SK-N-SH treated with all-trans-retinoic acid at 6 μM for 48 hours (cell line): ENCODE measurements at regions not wholly inside any gene's neighbourhood (a gene's known extent, or its start where the extent isn't known, plus 50 kb on each side); places are given as distances from the start of the nearest gene placed in this dataset.
"Not testable (repeated sequence)": the region's sequence is repeated elsewhere in the genome, so short reads cannot be mapped to it uniquely, and the experiment has no call there.

ENCODE experiments used
- ATAC-seq: fragments of 200-7000 bp; cut with Tn5 transposase; 3 replicates; pipeline ENCODE4 v1.9.1; 2020; ENCODE audit warnings: mild to moderate bottlenecking, moderate library complexity
- ARNTL ChIP-seq: fragments of 450-650 bp; formaldehyde crosslinking; IDR thresholded peaks from 2 replicates; pipeline ENCODE4 v1.5.0; 2020; ENCODE audit warnings: low read depth, mild to moderate bottlenecking, moderate library complexity, borderline replicate concordance
- BACH2 ChIP-seq: fragments of 250-450 bp; sonication (Bioruptor Pico); IDR thresholded peaks from 2 replicates; pipeline ENCODE4 v1.9.0; 2021; ENCODE audit warnings: mild to moderate bottlenecking, borderline replicate concordance
- ESRRG ChIP-seq: fragments of 250-450 bp; sonication (Bioruptor Pico); IDR thresholded peaks from 2 replicates; pipeline ENCODE4 v1.6.1; 2021; ENCODE audit warnings: mild to moderate bottlenecking
- GLIS3 ChIP-seq: fragments of 250-450 bp; sonication (Bioruptor Pico); IDR thresholded peaks from 2 replicates; pipeline ENCODE4 v1.5.0; 2020; ENCODE audit warnings: mild to moderate bottlenecking, moderate library complexity
- ISL1 ChIP-seq: fragments of 250-450 bp; sonication (Bioruptor Pico); IDR thresholded peaks from 2 replicates; pipeline ENCODE4 v2.1.2; 2022; ENCODE audit warnings: mild to moderate bottlenecking, moderate library complexity
- OSR1 ChIP-seq: fragments of 250-450 bp; sonication (Bioruptor Pico); IDR thresholded peaks from 2 replicates; pipeline ENCODE4 v1.8.0; 2022; ENCODE audit warnings: moderate library complexity, mild to moderate bottlenecking, inconsistent platforms
- PPARA ChIP-seq: fragments of 250-450 bp; sonication (Bioruptor Pico); IDR thresholded peaks from 2 replicates; pipeline ENCODE4 v1.5.0; 2020; ENCODE audit warnings: mild to moderate bottlenecking, borderline replicate concordance
- SNAI2 ChIP-seq: fragments of 250-450 bp; sonication (Bioruptor Pico); IDR thresholded peaks from 2 replicates; pipeline ENCODE4 v1.5.0; 2020; ENCODE audit warnings: mild to moderate bottlenecking, moderate library complexity
- TCF4 ChIP-seq: fragments of 250-450 bp; sonication (Bioruptor Pico); IDR thresholded peaks from 2 replicates; pipeline ENCODE4 v1.8.0; 2021; ENCODE audit warnings: mild to moderate bottlenecking, moderate library complexity, borderline replicate concordance
- TOX ChIP-seq: fragments of 250-450 bp; sonication (Bioruptor Pico); IDR thresholded peaks from 2 replicates; pipeline ENCODE4 v1.8.0; 2021; ENCODE audit warnings: mild to moderate bottlenecking, moderate library complexity, borderline replicate concordance
- ZC3H10 ChIP-seq: fragments of 250-450 bp; sonication (Bioruptor Pico); IDR thresholded peaks from 2 replicates; pipeline ENCODE4 v1.5.1; 2021; ENCODE audit warnings: mild to moderate bottlenecking, moderate library complexity
- ZFP3 ChIP-seq: fragments of 250-450 bp; sonication (Bioruptor Pico); IDR thresholded peaks from 2 replicates; pipeline ENCODE4 v1.5.0; 2020; ENCODE audit warnings: mild to moderate bottlenecking, moderate library complexity
- ZFP30 ChIP-seq: fragments of 450-650 bp; formaldehyde crosslinking; IDR thresholded peaks from 2 replicates; pipeline ENCODE4 v1.5.0; 2022; ENCODE audit warnings: mild to moderate bottlenecking, moderate library complexity
- ZNF565 ChIP-seq: fragments of 450-650 bp; formaldehyde crosslinking; conservative IDR thresholded peaks from 2 replicates; pipeline ENCODE4 v1.5.0; 2020; ENCODE audit warnings: low read depth, mild to moderate bottlenecking, moderate library complexity
- ZNF70 ChIP-seq: fragments of 450-650 bp; formaldehyde crosslinking; IDR thresholded peaks from 2 replicates; pipeline ENCODE4 v1.5.0; 2020; ENCODE audit warnings: mild to moderate bottlenecking, moderate library complexity
- TF ChIP-seq, protein P1 (sequence below): fragments of 250-450 bp; sonication (Bioruptor Pico); IDR thresholded peaks from 2 replicates; pipeline ENCODE4 v1.5.0; 2020; ENCODE audit warnings: mild to moderate bottlenecking, moderate library complexity
- TF ChIP-seq, protein P2 (sequence below): fragments of 250-450 bp; sonication (Bioruptor Pico); IDR thresholded peaks from 2 replicates; pipeline ENCODE4 v1.8.0; 2020; ENCODE audit warnings: mild to moderate bottlenecking, moderate library complexity, borderline replicate concordance
- TF ChIP-seq, protein P3 (sequence below): fragments of 250-450 bp; sonication (Bioruptor Pico); IDR thresholded peaks from 2 replicates; pipeline ENCODE4 v1.5.1; 2021; ENCODE audit warnings: mild to moderate bottlenecking, moderate library complexity
- TF ChIP-seq, protein P4 (sequence below): fragments of 250-450 bp; sonication (Bioruptor Pico); IDR thresholded peaks from 2 replicates; pipeline ENCODE4 v1.5.1; 2020; ENCODE audit warnings: low read depth, mild to moderate bottlenecking, moderate library complexity
- TF ChIP-seq, protein P5 (sequence below): fragments of 250-450 bp; sonication (Bioruptor Pico); IDR thresholded peaks from 2 replicates; pipeline ENCODE4 v1.8.0; 2021; ENCODE audit warnings: low read depth, mild to moderate bottlenecking, moderate library complexity, borderline replicate concordance

DNA sequence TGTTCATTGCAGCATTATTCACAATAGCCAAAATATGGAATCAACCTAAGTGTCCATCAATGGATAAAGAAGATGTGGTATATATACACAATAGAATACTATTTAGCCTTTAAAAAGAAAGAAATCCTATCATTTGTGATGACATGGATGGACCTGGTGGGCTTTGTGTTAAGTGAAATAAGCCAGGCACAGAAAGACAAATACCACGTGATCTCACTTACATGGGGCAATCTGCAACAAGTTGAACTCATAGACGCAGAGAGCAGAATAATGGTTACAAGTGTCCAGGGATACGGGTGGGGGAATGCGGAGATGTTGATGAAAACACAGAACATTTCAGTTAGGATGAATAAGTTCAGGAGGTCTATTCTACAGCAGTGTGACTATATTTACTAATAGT, 66.4 kb upstream of the ALDH1B1 start:
- TF ChIP-seq ISL1 (no peak), TOX (CRISPR knock-in tag) (no peak), ARNTL (CRISPR knock-in tag) (no peak), PPARA (CRISPR knock-in tag) (no peak), ZC3H10 (CRISPR knock-in tag) (no peak), ZNF565 (CRISPR knock-in tag) (no peak), ZFP30 (CRISPR knock-in tag) (no peak), BACH2 (CRISPR knock-in tag) (no peak), OSR1 (CRISPR knock-in tag) (no peak), ZFP3 (CRISPR knock-in tag) (no peak)
- TF ChIP-seq, protein P1, sequence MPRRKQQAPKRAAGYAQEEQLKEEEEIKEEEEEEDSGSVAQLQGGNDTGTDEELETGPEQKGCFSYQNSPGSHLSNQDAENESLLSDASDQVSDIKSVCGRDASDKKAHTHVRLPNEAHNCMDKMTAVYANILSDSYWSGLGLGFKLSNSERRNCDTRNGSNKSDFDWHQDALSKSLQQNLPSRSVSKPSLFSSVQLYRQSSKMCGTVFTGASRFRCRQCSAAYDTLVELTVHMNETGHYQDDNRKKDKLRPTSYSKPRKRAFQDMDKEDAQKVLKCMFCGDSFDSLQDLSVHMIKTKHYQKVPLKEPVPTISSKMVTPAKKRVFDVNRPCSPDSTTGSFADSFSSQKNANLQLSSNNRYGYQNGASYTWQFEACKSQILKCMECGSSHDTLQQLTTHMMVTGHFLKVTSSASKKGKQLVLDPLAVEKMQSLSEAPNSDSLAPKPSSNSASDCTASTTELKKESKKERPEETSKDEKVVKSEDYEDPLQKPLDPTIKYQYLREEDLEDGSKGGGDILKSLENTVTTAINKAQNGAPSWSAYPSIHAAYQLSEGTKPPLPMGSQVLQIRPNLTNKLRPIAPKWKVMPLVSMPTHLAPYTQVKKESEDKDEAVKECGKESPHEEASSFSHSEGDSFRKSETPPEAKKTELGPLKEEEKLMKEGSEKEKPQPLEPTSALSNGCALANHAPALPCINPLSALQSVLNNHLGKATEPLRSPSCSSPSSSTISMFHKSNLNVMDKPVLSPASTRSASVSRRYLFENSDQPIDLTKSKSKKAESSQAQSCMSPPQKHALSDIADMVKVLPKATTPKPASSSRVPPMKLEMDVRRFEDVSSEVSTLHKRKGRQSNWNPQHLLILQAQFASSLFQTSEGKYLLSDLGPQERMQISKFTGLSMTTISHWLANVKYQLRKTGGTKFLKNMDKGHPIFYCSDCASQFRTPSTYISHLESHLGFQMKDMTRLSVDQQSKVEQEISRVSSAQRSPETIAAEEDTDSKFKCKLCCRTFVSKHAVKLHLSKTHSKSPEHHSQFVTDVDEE (CRISPR knock-in tag) = no peak
- TF ChIP-seq, protein P2, sequence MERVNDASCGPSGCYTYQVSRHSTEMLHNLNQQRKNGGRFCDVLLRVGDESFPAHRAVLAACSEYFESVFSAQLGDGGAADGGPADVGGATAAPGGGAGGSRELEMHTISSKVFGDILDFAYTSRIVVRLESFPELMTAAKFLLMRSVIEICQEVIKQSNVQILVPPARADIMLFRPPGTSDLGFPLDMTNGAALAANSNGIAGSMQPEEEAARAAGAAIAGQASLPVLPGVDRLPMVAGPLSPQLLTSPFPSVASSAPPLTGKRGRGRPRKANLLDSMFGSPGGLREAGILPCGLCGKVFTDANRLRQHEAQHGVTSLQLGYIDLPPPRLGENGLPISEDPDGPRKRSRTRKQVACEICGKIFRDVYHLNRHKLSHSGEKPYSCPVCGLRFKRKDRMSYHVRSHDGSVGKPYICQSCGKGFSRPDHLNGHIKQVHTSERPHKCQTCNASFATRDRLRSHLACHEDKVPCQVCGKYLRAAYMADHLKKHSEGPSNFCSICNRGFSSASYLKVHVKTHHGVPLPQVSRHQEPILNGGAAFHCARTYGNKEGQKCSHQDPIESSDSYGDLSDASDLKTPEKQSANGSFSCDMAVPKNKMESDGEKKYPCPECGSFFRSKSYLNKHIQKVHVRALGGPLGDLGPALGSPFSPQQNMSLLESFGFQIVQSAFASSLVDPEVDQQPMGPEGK = no peak
- TF ChIP-seq, protein P3, sequence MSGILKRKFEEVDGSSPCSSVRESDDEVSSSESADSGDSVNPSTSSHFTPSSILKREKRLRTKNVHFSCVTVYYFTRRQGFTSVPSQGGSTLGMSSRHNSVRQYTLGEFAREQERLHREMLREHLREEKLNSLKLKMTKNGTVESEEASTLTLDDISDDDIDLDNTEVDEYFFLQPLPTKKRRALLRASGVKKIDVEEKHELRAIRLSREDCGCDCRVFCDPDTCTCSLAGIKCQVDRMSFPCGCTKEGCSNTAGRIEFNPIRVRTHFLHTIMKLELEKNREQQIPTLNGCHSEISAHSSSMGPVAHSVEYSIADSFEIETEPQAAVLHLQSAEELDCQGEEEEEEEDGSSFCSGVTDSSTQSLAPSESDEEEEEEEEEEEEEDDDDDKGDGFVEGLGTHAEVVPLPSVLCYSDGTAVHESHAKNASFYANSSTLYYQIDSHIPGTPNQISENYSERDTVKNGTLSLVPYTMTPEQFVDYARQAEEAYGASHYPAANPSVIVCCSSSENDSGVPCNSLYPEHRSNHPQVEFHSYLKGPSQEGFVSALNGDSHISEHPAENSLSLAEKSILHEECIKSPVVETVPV (CRISPR knock-in tag) = no peak
- ATAC-seq = no peak

DNA sequence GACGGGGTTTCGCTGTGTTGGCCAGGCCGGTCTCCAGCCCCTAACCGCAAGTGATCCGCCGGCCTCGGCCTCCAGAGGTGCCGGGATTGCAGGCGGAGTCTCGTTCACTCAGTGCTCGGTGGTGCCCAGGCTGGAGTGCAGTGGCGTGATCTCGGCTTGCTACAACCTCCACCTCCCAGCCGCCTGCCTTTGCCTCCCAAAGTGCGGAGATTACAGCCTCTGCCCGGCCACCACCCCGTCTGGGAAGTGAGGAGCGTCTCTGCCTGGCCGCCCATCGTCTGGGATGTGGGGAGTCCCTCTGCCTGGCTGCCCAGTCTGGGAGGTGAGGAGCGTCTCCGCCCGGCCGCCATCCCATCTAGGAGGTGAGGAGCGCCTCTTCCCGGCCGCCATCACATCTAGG, 68.3 kb upstream of the ALDH1B1 start:
- not testable (repeated sequence) for ATAC-seq

DNA sequence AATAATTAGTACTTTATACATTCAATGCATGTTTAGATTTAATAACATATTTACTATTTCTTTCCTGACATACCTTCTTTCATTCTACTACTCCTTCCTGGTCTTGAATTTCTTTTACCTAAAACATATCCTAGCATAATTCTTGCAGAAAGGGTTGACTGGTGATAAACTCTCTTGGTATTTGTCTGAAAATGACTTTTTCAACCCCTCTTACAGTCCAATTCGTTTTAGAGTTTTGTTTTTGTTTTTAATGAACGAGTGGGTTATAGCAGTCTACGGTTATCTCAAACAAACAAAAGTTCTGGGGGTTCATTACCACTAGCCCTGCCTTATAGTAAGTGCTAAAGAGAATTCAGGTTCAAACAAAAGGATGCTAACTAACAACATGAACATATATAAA, 69.6 kb upstream of the ALDH1B1 start:
- ATAC-seq = no peak
- TF ChIP-seq SNAI2 (CRISPR knock-in tag) = no peak
- TF ChIP-seq, protein P2 = no peak
- TF ChIP-seq, protein P4, sequence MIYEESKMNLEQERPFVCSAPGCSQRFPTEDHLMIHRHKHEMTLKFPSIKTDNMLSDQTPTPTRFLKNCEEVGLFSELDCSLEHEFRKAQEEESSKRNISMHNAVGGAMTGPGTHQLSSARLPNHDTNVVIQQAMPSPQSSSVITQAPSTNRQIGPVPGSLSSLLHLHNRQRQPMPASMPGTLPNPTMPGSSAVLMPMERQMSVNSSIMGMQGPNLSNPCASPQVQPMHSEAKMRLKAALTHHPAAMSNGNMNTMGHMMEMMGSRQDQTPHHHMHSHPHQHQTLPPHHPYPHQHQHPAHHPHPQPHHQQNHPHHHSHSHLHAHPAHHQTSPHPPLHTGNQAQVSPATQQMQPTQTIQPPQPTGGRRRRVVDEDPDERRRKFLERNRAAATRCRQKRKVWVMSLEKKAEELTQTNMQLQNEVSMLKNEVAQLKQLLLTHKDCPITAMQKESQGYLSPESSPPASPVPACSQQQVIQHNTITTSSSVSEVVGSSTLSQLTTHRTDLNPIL (CRISPR knock-in tag) = no peak
- no peak for TF ChIP-seq PPARA (CRISPR knock-in tag)
- no peak for TF ChIP-seq ZNF70 (CRISPR knock-in tag)
- TF ChIP-seq GLIS3 (CRISPR knock-in tag) = no peak
- TF ChIP-seq, protein P5, sequence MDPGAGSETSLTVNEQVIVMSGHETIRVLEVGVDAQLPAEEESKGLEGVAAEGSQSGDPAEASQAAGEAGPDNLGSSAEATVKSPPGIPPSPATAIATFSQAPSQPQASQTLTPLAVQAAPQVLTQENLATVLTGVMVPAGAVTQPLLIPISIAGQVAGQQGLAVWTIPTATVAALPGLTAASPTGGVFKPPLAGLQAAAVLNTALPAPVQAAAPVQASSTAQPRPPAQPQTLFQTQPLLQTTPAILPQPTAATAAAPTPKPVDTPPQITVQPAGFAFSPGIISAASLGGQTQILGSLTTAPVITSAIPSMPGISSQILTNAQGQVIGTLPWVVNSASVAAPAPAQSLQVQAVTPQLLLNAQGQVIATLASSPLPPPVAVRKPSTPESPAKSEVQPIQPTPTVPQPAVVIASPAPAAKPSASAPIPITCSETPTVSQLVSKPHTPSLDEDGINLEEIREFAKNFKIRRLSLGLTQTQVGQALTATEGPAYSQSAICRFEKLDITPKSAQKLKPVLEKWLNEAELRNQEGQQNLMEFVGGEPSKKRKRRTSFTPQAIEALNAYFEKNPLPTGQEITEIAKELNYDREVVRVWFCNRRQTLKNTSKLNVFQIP (CRISPR knock-in tag) = no peak
- TF ChIP-seq, protein P3 (CRISPR knock-in tag) = no peak
- TF ChIP-seq ISL1 = no peak
- TF ChIP-seq ESRRG (CRISPR knock-in tag) = no peak
- TF ChIP-seq TCF4 (CRISPR knock-in tag) = no peak
